ENCODE measurements at regions not wholly inside any gene's neighbourhood (a gene's known extent, or its start where the extent isn't known, plus 50 kb on each side); places are given as distances from the start of the nearest gene placed in this dataset.

DNA sequence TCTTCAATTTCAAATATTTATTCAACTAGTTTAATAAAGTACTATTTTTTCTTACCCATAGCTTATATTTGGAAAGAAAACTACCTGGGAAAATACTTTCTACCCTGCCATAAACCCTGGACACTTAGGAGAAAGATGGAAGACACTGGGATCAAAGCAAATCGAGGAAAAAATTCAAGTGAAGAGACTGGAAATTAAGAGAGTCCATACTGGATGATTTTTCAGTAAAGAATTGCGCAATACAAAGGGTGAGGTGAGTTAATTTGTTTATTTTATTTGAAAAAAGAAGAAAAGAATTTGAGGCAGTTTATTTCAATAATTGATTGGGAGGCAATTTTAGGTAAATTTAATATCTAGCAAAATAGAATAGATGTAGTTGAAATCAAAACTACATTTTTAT is 331.8 kb upstream of the ITGA1 start:
- TF ChIP-seq CTCF (IDR thresholded peaks at IDR 0.05) (no peak), TCF12 (IDR thresholded peaks at IDR 0.05) (no peak), POLR2AphosphoS5 (IDR thresholded peaks at IDR 0.05; ENCODE audit: low read depth, low read length) (no peak), EP300 (IDR thresholded peaks at IDR 0.05; ENCODE audit: borderline replicate concordance in 1 of 2, low read depth in 1 of 2, low read length in 1 of 2) (no peak)
